ENCODE measurements at regions not wholly inside any gene's neighbourhood (a gene's known extent, or its start where the extent isn't known, plus 50 kb on each side); places are given as distances from the start of the nearest gene placed in this dataset.

- peak; percentile 43 for ATAC-seq
- intact Hi-C loops (cut with DNase I): no loop called here
- DNase-seq (ENCODE audit: missing footprints): no peak
Observed at GRCh38 chr4:138901177-138901576, 114.4 kb upstream of the NOCT start.

GRCh38 chr4:138899999-138900398 is 115.6 kb upstream of the NOCT start:
- ATAC-seq (no peak), DNase-seq (ENCODE audit: missing footprints) (no peak)
- intact Hi-C loops (cut with DNase I): no loop called here

GRCh38 chr4:138898282-138898681 is 117.3 kb upstream of the NOCT start:
- no peak for ATAC-seq

GRCh38 chr4:138897811-138898226 is 117.8 kb upstream of the NOCT start:
- intact Hi-C loops (cut with DNase I): no loop called here
- ATAC-seq: peak; percentile 36
- no peak for DNase-seq (ENCODE audit: missing footprints)

More at GRCh38 chr4:138898282-138898681, 117.3 kb upstream of the NOCT start:
- intact Hi-C loops (cut with DNase I): no loop called here
- no peak for DNase-seq (ENCODE audit: missing footprints)

- DNase-seq (ENCODE audit: missing footprints): no peak
- no peak for ATAC-seq
- intact Hi-C loops (cut with DNase I): no loop called here
Observed at GRCh38 chr4:138894709-138895108, 120.9 kb upstream of the NOCT start.

- intact Hi-C loops (cut with DNase I): no loop called here
- DNase-seq (ENCODE audit: missing footprints): no peak
- no peak for ATAC-seq
Observed at GRCh38 chr4:138894011-138894410, 121.6 kb upstream of the NOCT start.

- DNase-seq (ENCODE audit: missing footprints) (no peak), ATAC-seq (no peak)
- intact Hi-C loops (cut with DNase I): no loop called here
Observed at GRCh38 chr4:138892483-138893407, 122.8 kb upstream of the NOCT start.

GRCh38 chr4:138891631-138892031 is 124.0 kb upstream of the NOCT start:
- DNase-seq (ENCODE audit: missing footprints): no peak
- no peak for ATAC-seq

GRCh38 chr4:138890891-138891570 is 124.5 kb upstream of the NOCT start:
- intact Hi-C loops (cut with DNase I): no loop called here
- ATAC-seq (no peak), DNase-seq (ENCODE audit: missing footprints) (no peak)

More at GRCh38 chr4:138891631-138892031, 124.0 kb upstream of the NOCT start:
- intact Hi-C loops (cut with DNase I): no loop called here

- intact Hi-C loops (cut with DNase I): no loop called here
- DNase-seq (ENCODE audit: missing footprints) (no peak), ATAC-seq (no peak)
Observed at GRCh38 chr4:138889216-138889615, 126.4 kb upstream of the NOCT start.

- ATAC-seq (no peak), DNase-seq (ENCODE audit: missing footprints) (no peak)
- intact Hi-C loops (cut with DNase I): no loop called here
Observed at GRCh38 chr4:138887741-138888140, 127.8 kb upstream of the NOCT start.

GRCh38 chr4:138887341-138887740 is 128.2 kb upstream of the NOCT start:
- no peak for DNase-seq (ENCODE audit: missing footprints)
- no peak for ATAC-seq
- intact Hi-C loops (cut with DNase I): no loop called here

GRCh38 chr4:138879757-138880156 is 135.8 kb upstream of the NOCT start:
- intact Hi-C loops (cut with DNase I): loop anchor here (10.0 kb wide), 1 partner anchor 475 kb away; no protein-coding TSS in a partner anchor
- ATAC-seq: no peak
- DNase-seq (ENCODE audit: missing footprints): no peak

GRCh38 chr4:138875891-138876608 is 139.5 kb upstream of the NOCT start:
- ATAC-seq (no peak), DNase-seq (ENCODE audit: missing footprints) (no peak)
- intact Hi-C loops (cut with DNase I): loop anchor here (10.0 kb wide), 1 partner anchor 471 kb away; no protein-coding TSS in a partner anchor

- DNase-seq (ENCODE audit: missing footprints): no peak
- intact Hi-C loops (cut with DNase I): loop anchor here (1.0 to 10.0 kb wide), 5 partner anchors 46 to 1054 kb away; no protein-coding TSS in a partner anchor
- no peak for ATAC-seq
Observed at GRCh38 chr4:138871555-138871875, 144.1 kb upstream of the NOCT start.

GRCh38 chr4:138870737-138871554 is 144.6 kb upstream of the NOCT start:
- peak; percentile 53 for ATAC-seq
- no peak for DNase-seq (ENCODE audit: missing footprints)
- intact Hi-C loops (cut with DNase I): loop anchor here (1.0 to 10.0 kb wide), 5 partner anchors 46 to 1054 kb away; no protein-coding TSS in a partner anchor

GRCh38 chr4:138869631-138870030 is 145.9 kb upstream of the NOCT start:
- intact Hi-C loops (cut with DNase I): loop anchor here (2.0 to 10.0 kb wide), 5 partner anchors 48 to 1052 kb away; no protein-coding TSS in a partner anchor
- no peak for DNase-seq (ENCODE audit: missing footprints)
- ATAC-seq: peak; percentile 87

GRCh38 chr4:138869165-138869564 is 146.4 kb upstream of the NOCT start:
- DNase-seq (ENCODE audit: missing footprints): no peak
- intact Hi-C loops (cut with DNase I): loop anchor here (2.0 kb wide), 1 partner anchor 686 kb away; no protein-coding TSS in a partner anchor
- ATAC-seq: no peak
